GM19240 (cell line): ENCODE measurements at regions not wholly inside any gene's neighbourhood (a gene's known extent, or its start where the extent isn't known, plus 50 kb on each side); places are given as distances from the start of the nearest gene placed in this dataset.

Experiments
- DNase-seq: peaks from one replicate; pipeline ENCODE4 v3.0.0; 2011; ENCODE audit warnings: low spot score; ENCODE audit not compliant: insufficient read length

- no peak for DNase-seq
Measured at GRCh38 chr18:23384778-23385736, 68.0 kb upstream of the RIOK3 start.

- no peak for DNase-seq
Measured at GRCh38 chr18:23386317-23386716, 66.8 kb upstream of the RIOK3 start.

DNA sequence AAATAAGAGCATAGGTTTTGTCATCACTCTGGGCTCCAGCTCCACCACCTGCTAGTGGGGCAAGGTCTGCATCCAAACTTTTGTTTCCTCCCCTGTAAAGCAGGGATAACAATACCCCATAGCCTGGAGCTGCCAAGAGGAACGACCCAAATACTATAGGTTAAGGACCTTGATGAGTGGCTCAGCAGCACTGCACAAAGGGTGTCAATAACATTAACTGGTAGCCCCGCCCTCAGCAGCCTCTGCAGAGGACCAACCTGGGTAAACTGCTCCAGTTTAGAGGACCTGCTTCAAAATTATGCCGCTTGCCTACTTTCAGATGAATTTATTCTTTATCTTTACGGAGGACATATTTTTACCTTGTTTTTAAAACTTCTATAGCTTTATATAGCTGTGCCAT, 65.8 kb upstream of the RIOK3 start:
- DNase-seq: no peak

DNA sequence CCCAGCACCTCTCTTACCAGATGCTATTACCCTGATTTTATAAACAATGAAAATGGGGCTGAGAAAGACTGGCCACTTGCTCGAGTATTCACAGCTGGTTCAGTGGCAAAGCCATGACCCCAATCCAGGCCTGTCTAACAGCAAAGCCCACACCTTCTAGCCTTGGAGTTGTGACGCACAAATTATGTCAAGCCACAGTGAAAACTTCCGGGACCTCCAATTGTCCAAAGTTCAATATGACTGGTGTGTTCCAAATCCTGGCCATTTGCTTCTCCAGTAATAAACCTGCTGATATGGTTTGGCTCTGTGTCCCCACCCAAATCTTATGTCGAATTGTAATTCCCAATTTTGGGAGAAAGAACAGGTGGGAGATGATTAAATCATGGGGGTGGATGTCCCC, 64.7 kb upstream of the RIOK3 start:
- no peak for DNase-seq

GRCh38 chr18:23391156-23391555, 61.9 kb upstream of the RIOK3 start:
- no peak for DNase-seq

- DNase-seq: no peak
Measured at GRCh38 chr18:23397907-23398306, 55.2 kb upstream of the RIOK3 start.

DNA sequence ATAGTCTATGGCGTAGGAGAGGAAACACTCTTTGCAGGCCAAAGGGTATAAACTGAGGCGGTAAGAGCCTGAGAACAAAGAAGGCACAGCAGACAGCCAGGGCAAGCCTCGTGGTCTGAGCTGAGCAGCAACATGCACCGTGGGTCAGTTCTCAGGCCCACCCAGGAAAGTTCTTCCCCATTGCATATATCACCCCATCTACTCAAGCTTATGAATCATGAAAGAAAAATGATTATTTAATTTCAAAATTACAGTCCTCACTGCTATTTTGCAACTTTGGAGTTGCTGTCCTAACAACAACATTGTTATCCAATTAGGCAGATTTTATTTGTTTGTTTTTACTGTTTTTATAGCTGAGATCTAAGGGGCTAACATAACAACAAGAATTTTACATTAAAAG, 54.7 kb upstream of the RIOK3 start:
- DNase-seq: no peak

DNA sequence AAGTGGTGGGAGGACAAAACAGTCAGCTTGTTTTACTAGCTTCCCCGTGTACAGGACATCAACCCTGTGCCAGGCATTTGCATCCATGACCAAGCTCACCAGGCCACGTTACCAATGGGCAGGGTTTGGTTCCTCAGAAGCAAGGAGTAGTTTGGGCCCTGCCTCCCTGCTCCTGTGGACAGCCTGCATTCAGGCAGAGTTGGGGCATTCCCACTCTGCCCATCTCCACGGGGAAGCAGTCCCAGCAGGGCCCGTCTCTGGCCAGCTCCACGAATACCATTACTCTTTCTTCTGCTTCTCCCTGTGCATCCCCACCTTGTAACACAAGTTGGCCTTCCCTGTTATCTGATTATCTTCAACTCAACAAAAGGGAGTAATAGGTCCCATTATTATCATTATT, 54.0 kb upstream of the RIOK3 start:
- no peak for DNase-seq

- DNase-seq: no peak
Measured at GRCh38 chr18:23400918-23401317, 52.2 kb upstream of the RIOK3 start.

DNA sequence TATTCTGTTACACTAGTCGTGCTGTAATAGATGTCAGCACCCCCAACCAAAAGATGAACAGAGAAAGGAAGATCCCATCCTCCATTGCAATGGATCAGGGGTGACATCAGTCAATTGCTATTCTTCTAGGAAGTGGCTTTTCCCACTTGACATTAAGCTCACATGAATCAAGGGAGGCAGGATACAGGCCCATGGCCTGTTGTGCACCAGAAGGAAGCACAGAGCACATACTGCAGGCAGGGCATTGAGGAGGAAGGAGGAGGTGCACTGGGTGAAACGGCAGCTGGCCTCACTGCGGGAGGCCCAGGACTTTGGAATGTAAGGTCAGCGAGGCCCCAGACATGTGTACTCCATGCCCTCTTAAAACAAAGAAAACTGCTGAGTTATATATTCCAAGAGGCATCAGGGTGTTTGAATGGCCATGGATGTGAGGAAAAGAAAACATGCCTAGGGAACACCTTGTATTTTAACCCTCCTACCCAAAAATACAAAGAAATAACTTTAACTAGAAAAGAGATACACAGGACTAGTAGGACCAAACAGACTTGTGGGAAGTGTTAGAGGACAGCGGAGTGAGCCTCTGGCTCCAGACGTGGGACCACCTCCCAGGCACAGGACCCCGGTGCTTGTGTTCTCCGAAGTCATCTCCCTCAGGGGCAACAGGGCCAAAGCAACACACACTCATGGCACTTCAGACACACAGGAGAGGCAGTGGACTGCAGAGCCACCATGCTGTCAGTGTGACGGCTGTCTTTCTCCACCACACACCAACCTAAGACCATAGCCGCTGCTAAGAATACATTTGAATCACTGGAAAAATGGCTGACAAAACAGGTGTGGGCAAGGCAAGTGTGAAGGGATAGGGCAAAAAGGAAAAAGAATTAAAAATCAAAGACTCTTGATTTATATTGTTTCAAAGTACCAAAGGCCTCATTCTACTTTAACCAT, 51.4 kb upstream of the RIOK3 start:
- no peak for DNase-seq
